HEK293T (cell line): ENCODE measurements at regions not wholly inside any gene's neighbourhood (a gene's known extent, or its start where the extent isn't known, plus 50 kb on each side); places are given as distances from the start of the nearest gene placed in this dataset.

Experiments
- CTCF ChIA-PET: fragments of 350-600 bp; formaldehyde crosslinking; extraction: SDS; loops from one replicate; lab custom pipeline; 2021; ENCODE audit warnings: antibody characterized with exemption, inconsistent platforms; lab: Yijun Ruan, JAX
- POLR2A ChIA-PET: fragments of 350-600 bp; formaldehyde crosslinking; extraction: SDS; loops from one replicate; lab custom pipeline; 2020; ENCODE audit warnings: antibody characterized with exemption, inconsistent platforms; lab: Yijun Ruan, JAX
- DNase-seq: peaks from one replicate; pipeline ENCODE4 v3.0.0; 2012; ENCODE audit warnings: mixed read lengths; ENCODE audit errors: extremely low spot score
- ARNT ChIP-seq: fragments of 450-650 bp; IDR thresholded peaks from 2 replicates; pipeline ENCODE4 v1.6.1; 2017; ENCODE audit warnings: mild to moderate bottlenecking
- BHLHE40 ChIP-seq: fragments of 450-650 bp; IDR thresholded peaks from 2 replicates; pipeline ENCODE4 v1.6.1; 2016; ENCODE audit warnings: mild to moderate bottlenecking, moderate library complexity, borderline replicate concordance
- CTBP1 ChIP-seq: fragments of 450-650 bp; IDR thresholded peaks from 2 replicates; pipeline ENCODE4 v1.6.1; 2016; ENCODE audit warnings: borderline replicate concordance
- ELF4 ChIP-seq: fragments of 450-650 bp; IDR thresholded peaks from 2 replicates; pipeline ENCODE4 v1.6.1; 2017; ENCODE audit warnings: antibody characterized with exemption
- FOXA1 ChIP-seq: fragments of 450-650 bp; IDR thresholded peaks from 2 replicates; pipeline ENCODE4 v1.6.1; 2016; ENCODE audit warnings: mild to moderate bottlenecking
- FOXK2 ChIP-seq: fragments of 450-650 bp; IDR thresholded peaks from 2 replicates; pipeline ENCODE4 v1.6.1; 2016; ENCODE audit warnings: mild to moderate bottlenecking
- FOXM1 ChIP-seq: fragments of 450-650 bp; IDR thresholded peaks from 2 replicates; pipeline ENCODE4 v1.6.1; 2017; ENCODE audit warnings: mild to moderate bottlenecking, borderline replicate concordance
- HDGF ChIP-seq: fragments of 450-650 bp; IDR thresholded peaks from 2 replicates; pipeline ENCODE4 v1.6.1; 2017; ENCODE audit warnings: antibody characterized with exemption, borderline replicate concordance
- L3MBTL2 ChIP-seq: fragments of 450-650 bp; conservative IDR thresholded peaks from 2 replicates; pipeline ENCODE4 v1.6.1; 2016; ENCODE audit warnings: mild to moderate bottlenecking
- LEF1 ChIP-seq: fragments of 450-650 bp; IDR thresholded peaks from 2 replicates; pipeline ENCODE4 v1.6.1; 2017; ENCODE audit warnings: mild to moderate bottlenecking, borderline replicate concordance
- NFRKB ChIP-seq: fragments of 450-650 bp; IDR thresholded peaks from 2 replicates; pipeline ENCODE4 v1.6.1; 2016; ENCODE audit warnings: mild to moderate bottlenecking, moderate library complexity
- SP1 ChIP-seq: fragments of 450-650 bp; IDR thresholded peaks from 2 replicates; pipeline ENCODE4 v1.6.1; 2017
- SUZ12 ChIP-seq: fragments of 450-650 bp; IDR thresholded peaks from 2 replicates; pipeline ENCODE4 v1.6.1; 2016; ENCODE audit warnings: mild to moderate bottlenecking
- TARDBP ChIP-seq: fragments of 450-650 bp; IDR thresholded peaks from 2 replicates; pipeline ENCODE4 v1.6.1; 2016
- ZNF384 ChIP-seq: fragments of 450-650 bp; IDR thresholded peaks from 2 replicates; pipeline ENCODE4 v1.6.1; 2016
- TF ChIP-seq, protein P1 (sequence below): fragments of 450-650 bp; IDR thresholded peaks from 2 replicates; pipeline ENCODE4 v1.6.1; 2016

- DNase-seq, result no peak
- POLR2A ChIA-PET, result interaction anchor here (1.0 kb wide), 1 partner anchor 23 kb away, joined by 3 read pairs; no protein-coding TSS in a partner anchor
- CTCF ChIA-PET, result no interaction called here
- TF ChIP-seq LEF1, result no peak
- no peak for TF ChIP-seq HDGF
- no peak for TF ChIP-seq SUZ12
- no peak for TF ChIP-seq BHLHE40
- TF ChIP-seq NFRKB, result no peak
- no peak for TF ChIP-seq SP1
- TF ChIP-seq, protein P1, sequence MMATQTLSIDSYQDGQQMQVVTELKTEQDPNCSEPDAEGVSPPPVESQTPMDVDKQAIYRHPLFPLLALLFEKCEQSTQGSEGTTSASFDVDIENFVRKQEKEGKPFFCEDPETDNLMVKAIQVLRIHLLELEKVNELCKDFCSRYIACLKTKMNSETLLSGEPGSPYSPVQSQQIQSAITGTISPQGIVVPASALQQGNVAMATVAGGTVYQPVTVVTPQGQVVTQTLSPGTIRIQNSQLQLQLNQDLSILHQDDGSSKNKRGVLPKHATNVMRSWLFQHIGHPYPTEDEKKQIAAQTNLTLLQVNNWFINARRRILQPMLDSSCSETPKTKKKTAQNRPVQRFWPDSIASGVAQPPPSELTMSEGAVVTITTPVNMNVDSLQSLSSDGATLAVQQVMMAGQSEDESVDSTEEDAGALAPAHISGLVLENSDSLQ, result no peak
- no peak for TF ChIP-seq ELF4
- no peak for TF ChIP-seq ZNF384
- TF ChIP-seq FOXK2, result no peak
- no peak for TF ChIP-seq TARDBP
- no peak for TF ChIP-seq L3MBTL2
- no peak for TF ChIP-seq FOXA1
- TF ChIP-seq CTBP1, result no peak
- no peak for TF ChIP-seq ARNT
- no peak for TF ChIP-seq FOXM1
These were observed 74.3 kb upstream of the CRHR1 start for GRCh38 chr17:45709728-45710288.

- no peak for TF ChIP-seq TARDBP
- TF ChIP-seq BHLHE40, result no peak
- TF ChIP-seq ARNT, result no peak
- no peak for TF ChIP-seq FOXA1
- no peak for TF ChIP-seq ZNF384
- no peak for TF ChIP-seq FOXM1
- no peak for TF ChIP-seq SP1
- no peak for TF ChIP-seq LEF1
- TF ChIP-seq NFRKB, result no peak
- no peak for TF ChIP-seq ELF4
- TF ChIP-seq CTBP1, result no peak
- TF ChIP-seq FOXK2, result no peak
These were observed 68.3 kb upstream of the CRHR1 start for GRCh38 chr17:45715787-45716186.

GRCh38 chr17:45718791-45719190 lies 65.3 kb upstream of the CRHR1 start:
- ChIA-PET CTCF (no interaction called here), POLR2A (no interaction called here)
- DNase-seq, result no peak
- no peak for TF ChIP-seq L3MBTL2
- no peak for TF ChIP-seq NFRKB
- TF ChIP-seq FOXK2, result no peak
- no peak for TF ChIP-seq FOXA1
- no peak for TF ChIP-seq ZNF384
- TF ChIP-seq CTBP1, result no peak
- TF ChIP-seq, protein P1, result no peak
- TF ChIP-seq ELF4, result no peak
- no peak for TF ChIP-seq LEF1
- TF ChIP-seq TARDBP, result no peak
- TF ChIP-seq ARNT, result no peak
- TF ChIP-seq FOXM1, result no peak
- TF ChIP-seq HDGF, result no peak
- TF ChIP-seq BHLHE40, result no peak

More at GRCh38 chr17:45715787-45716186, 68.3 kb upstream of the CRHR1 start:
- POLR2A ChIA-PET, result no interaction called here
- CTCF ChIA-PET, result no interaction called here
- DNase-seq, result no peak

DNA sequence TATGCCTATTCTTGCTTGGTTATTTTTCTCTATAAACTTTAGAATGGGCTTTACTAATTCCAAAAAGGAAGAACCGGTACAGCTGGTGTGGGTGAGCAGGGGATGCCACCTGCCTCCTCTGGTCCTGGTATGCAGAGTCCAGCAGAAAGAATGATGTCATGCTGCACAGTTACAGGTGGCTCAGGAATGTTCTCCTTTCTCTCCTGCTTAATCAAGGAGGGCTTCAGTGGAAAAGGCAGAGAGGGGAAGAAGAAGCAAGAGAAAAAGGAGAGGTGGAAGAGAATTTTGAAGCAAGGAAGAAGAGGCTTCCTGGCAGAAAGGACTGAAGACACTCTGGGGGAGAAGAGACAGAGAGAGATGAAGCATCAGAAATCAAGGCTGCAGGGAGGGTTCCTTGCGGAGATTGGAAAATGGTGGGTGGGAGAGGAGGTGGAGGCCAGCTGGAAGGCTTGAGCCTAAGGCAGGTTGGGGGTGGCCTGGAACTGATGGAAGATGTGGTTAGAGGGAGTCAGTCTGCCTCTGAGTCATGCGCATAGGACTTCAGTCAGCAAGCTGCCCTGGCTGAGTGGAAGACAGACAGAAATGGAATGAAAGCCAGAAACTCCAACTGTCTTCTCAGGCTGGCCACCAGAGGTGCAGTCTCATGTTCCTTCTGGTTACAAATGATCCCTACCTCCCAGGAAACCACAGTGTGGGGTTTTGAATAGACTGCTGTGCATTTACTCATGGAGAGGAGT lies 64.6 kb upstream of the CRHR1 start:
- POLR2A ChIA-PET, result no interaction called here
- TF ChIP-seq SUZ12 (no peak), NFRKB (no peak), ARNT (no peak), SP1 (no peak)
- DNase-seq, result peak; percentile 60
- CTCF ChIA-PET, result interaction anchor here (0.6 to 1.4 kb wide), 8 partner anchors 9 to 133 kb away, joined by 3 to 4 read pairs (median 3); no protein-coding TSS in a partner anchor

DNA sequence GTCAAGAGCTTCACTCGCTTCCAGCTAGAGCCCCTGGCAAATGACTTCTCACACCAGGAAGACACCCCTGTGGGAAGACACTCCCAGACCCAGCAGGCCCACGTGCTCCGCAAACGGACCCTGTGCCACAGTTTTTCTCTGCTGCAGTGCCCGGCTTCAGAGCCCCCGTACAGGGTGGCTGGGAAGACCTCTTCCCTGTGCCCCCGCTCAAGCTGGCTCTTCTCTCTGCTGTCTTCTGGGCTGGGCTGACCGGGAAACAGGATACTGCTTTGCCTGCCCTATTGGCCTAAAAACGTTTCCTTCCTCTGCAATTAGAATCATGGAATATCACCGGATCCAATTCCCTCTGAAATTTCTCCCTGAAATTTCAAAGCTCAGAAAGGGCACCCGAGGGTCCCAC lies 63.7 kb upstream of the CRHR1 start:
- DNase-seq, result no peak
- POLR2A ChIA-PET, result interaction anchor here (1.6 kb wide), 1 partner anchor 10 kb away, joined by 3 read pairs; no protein-coding TSS in a partner anchor
- no peak for TF ChIP-seq ARNT
- TF ChIP-seq L3MBTL2, result no peak
- no peak for TF ChIP-seq SP1
- no peak for TF ChIP-seq CTBP1
- no peak for TF ChIP-seq SUZ12
- TF ChIP-seq ZNF384, result no peak
- no peak for TF ChIP-seq NFRKB
- no peak for TF ChIP-seq ELF4
- TF ChIP-seq LEF1, result no peak
- TF ChIP-seq BHLHE40, result no peak
- no peak for TF ChIP-seq TARDBP
- no peak for TF ChIP-seq FOXM1
- TF ChIP-seq HDGF, result no peak
- TF ChIP-seq FOXA1, result no peak
- TF ChIP-seq, protein P1, result no peak
- TF ChIP-seq FOXK2, result no peak
- CTCF ChIA-PET, result interaction anchor here (0.6 to 1.4 kb wide), 10 partner anchors 8 to 132 kb away, joined by 3 to 4 read pairs (median 3); no protein-coding TSS in a partner anchor
